ENCODE measurements at regions not wholly inside any gene's neighbourhood (a gene's known extent, or its start where the extent isn't known, plus 50 kb on each side); places are given as distances from the start of the nearest gene placed in this dataset.

- TF ChIP-seq GABPA (IDR thresholded peaks at IDR 0.05; ENCODE audit: low read depth) (no peak), CTCF (IDR thresholded peaks at IDR 0.05; ENCODE audit: insufficient read depth, low read length) (no peak), REST (IDR thresholded peaks at IDR 0.05; ENCODE audit: insufficient replicate concordance, low read depth) (no peak)
- no peak overlapping the region for H3K27ac ChIP-seq (replicated peaks)
- no peaks in the 10 kb centered on the region for H3K27me3 ChIP-seq (ENCODE audit: insufficient read depth, poor library complexity, severe bottlenecking)
- peak in 1 of 2 experiments; percentile 2 for DNase-seq (ENCODE audit: low read depth in 1 of 2, low spot score in 1 of 2)
- H3K4me3 ChIP-seq (replicated peaks; ENCODE audit: insufficient read depth, low read length): no peak overlapping the region
Observed at GRCh38 chr11:79594834-79595233, 154.0 kb upstream of the TENM4 start.

- Histone ChIP-seq H3K4me3 (replicated peaks; ENCODE audit: insufficient read depth, low read length) (no peak overlapping the region), H3K27me3 (ENCODE audit: insufficient read depth, poor library complexity, severe bottlenecking) (no peaks in the 10 kb centered on the region), H3K27ac (replicated peaks) (no peak overlapping the region)
- TF ChIP-seq SPI1 (IDR thresholded peaks at IDR 0.05; ENCODE audit: borderline replicate concordance, low read depth) (peak; percentile 92), GABPA (IDR thresholded peaks at IDR 0.05; ENCODE audit: low read depth) (no peak)
- peak in 1 of 2 experiments; percentile 20 for DNase-seq (ENCODE audit: low read depth in 1 of 2, low spot score in 1 of 2)
Observed at GRCh38 chr11:79592824-79593223, 152.0 kb upstream of the TENM4 start.

GRCh38 chr11:79592406-79592805 is 151.6 kb upstream of the TENM4 start:
- no peaks in the 10 kb centered on the region for H3K27me3 ChIP-seq (ENCODE audit: insufficient read depth, poor library complexity, severe bottlenecking)
- no peak for DNase-seq (ENCODE audit: low read depth in 1 of 2, low spot score in 1 of 2)
- no peak overlapping the region for H3K4me3 ChIP-seq (replicated peaks; ENCODE audit: insufficient read depth, low read length)
- TF ChIP-seq SPI1 (IDR thresholded peaks at IDR 0.05; ENCODE audit: borderline replicate concordance, low read depth) (no peak), REST (IDR thresholded peaks at IDR 0.05; ENCODE audit: insufficient replicate concordance, low read depth) (no peak), GABPA (IDR thresholded peaks at IDR 0.05; ENCODE audit: low read depth) (no peak), POLR2AphosphoS5 (IDR thresholded peaks at IDR 0.05; ENCODE audit: low read depth) (no peak), CTCF (IDR thresholded peaks at IDR 0.05; ENCODE audit: insufficient read depth, low read length) (no peak)
- no peak overlapping the region for H3K27ac ChIP-seq (replicated peaks)

- no peak overlapping the region for H3K4me3 ChIP-seq (replicated peaks; ENCODE audit: insufficient read depth, low read length)
- DNase-seq (ENCODE audit: low read depth in 1 of 2, low spot score in 1 of 2): no peak
- no peak overlapping the region for H3K27ac ChIP-seq (replicated peaks)
- no peak for TF ChIP-seq CTCF (IDR thresholded peaks at IDR 0.05; ENCODE audit: insufficient read depth, low read length)
- TF ChIP-seq SPI1 (IDR thresholded peaks at IDR 0.05; ENCODE audit: borderline replicate concordance, low read depth): no peak
- no peak for TF ChIP-seq POLR2AphosphoS5 (IDR thresholded peaks at IDR 0.05; ENCODE audit: low read depth)
- no peak for TF ChIP-seq GABPA (IDR thresholded peaks at IDR 0.05; ENCODE audit: low read depth)
- no peak for TF ChIP-seq REST (IDR thresholded peaks at IDR 0.05; ENCODE audit: insufficient replicate concordance, low read depth)
- no peaks in the 10 kb centered on the region for H3K27me3 ChIP-seq (ENCODE audit: insufficient read depth, poor library complexity, severe bottlenecking)
Observed at GRCh38 chr11:79582434-79582833, 141.6 kb upstream of the TENM4 start.

Data from HL-60 (cell line).